ENCODE measurements at regions not wholly inside any gene's neighbourhood (a gene's known extent, or its start where the extent isn't known, plus 50 kb on each side); places are given as distances from the start of the nearest gene placed in this dataset.

GRCh38 chr2:8391126-8391525 is 290.7 kb upstream of the ID2 start:
- intact Hi-C loops (cut with DNase I): no loop called here

GRCh38 chr2:8391584-8391983 is 290.3 kb upstream of the ID2 start:
- DNase-seq: no peak
- H3K36me3 ChIP-seq: no peaks in the 10 kb centered on the region
- intact Hi-C loops (cut with DNase I): no loop called here
- H3K9me3 ChIP-seq: no peaks in the 10 kb centered on the region
- 91 to 96% methylated on average over 3 of the region's 3 CpGs for WGBS, 2 donors
- H3K27ac ChIP-seq: no peak overlapping the region
- no peak overlapping the region for H3K4me3 ChIP-seq
- H3K27me3 ChIP-seq: no peaks in the 10 kb centered on the region
- no peak for TF ChIP-seq CTCF (IDR thresholded peaks at IDR 0.05)
- TF ChIP-seq POLR2AphosphoS5 (IDR thresholded peaks at IDR 0.05): no peak
- no peak for TF ChIP-seq POLR2A (IDR thresholded peaks at IDR 0.05)
- no peak for TF ChIP-seq EP300 (IDR thresholded peaks at IDR 0.05)
- no peaks in the 10 kb centered on the region for H3K4me1 ChIP-seq

More at GRCh38 chr2:8391126-8391525, 290.7 kb upstream of the ID2 start:
- TF ChIP-seq CTCF (IDR thresholded peaks at IDR 0.05) (no peak), POLR2AphosphoS5 (IDR thresholded peaks at IDR 0.05) (no peak), POLR2A (IDR thresholded peaks at IDR 0.05) (no peak), EP300 (IDR thresholded peaks at IDR 0.05) (no peak)
- H3K4me3 ChIP-seq: no peak overlapping the region
- WGBS, 2 donors: 93 to 95% methylated on average over 2 of the region's 2 CpGs
- no peaks in the 10 kb centered on the region for H3K9me3 ChIP-seq
- no peak overlapping the region for H3K27ac ChIP-seq
- H3K27me3 ChIP-seq: no peaks in the 10 kb centered on the region
- H3K4me1 ChIP-seq: no peaks in the 10 kb centered on the region
- DNase-seq: no peak
- no peaks in the 10 kb centered on the region for H3K36me3 ChIP-seq

- Histone ChIP-seq H3K9me3 (no peaks in the 10 kb centered on the region), H3K27me3 (no peaks in the 10 kb centered on the region), H3K4me1 (no peaks in the 10 kb centered on the region), H3K27ac (no peak overlapping the region), H3K36me3 (no peaks in the 10 kb centered on the region), H3K4me3 (no peak overlapping the region)
- intact Hi-C loops (cut with DNase I): no loop called here
- TF ChIP-seq POLR2AphosphoS5 (IDR thresholded peaks at IDR 0.05) (no peak), POLR2A (IDR thresholded peaks at IDR 0.05) (no peak), EP300 (IDR thresholded peaks at IDR 0.05) (no peak), CTCF (IDR thresholded peaks at IDR 0.05) (no peak)
- 96 to 97% methylated on average over 12 of the region's 12 CpGs for WGBS, 2 donors
- DNase-seq: no peak
Observed at GRCh38 chr2:8392098-8392866, 289.6 kb upstream of the ID2 start.

- intact Hi-C loops (cut with DNase I): no loop called here
- Histone ChIP-seq H3K27me3 (no peaks in the 10 kb centered on the region), H3K4me3 (no peak overlapping the region), H3K36me3 (no peaks in the 10 kb centered on the region), H3K9me3 (no peaks in the 10 kb centered on the region), H3K27ac (no peak overlapping the region), H3K4me1 (no peaks in the 10 kb centered on the region)
- no peak for DNase-seq
- TF ChIP-seq CTCF (IDR thresholded peaks at IDR 0.05) (no peak), POLR2AphosphoS5 (IDR thresholded peaks at IDR 0.05) (no peak), EP300 (IDR thresholded peaks at IDR 0.05) (no peak), POLR2A (IDR thresholded peaks at IDR 0.05) (no peak)
- 97 to 99% methylated on average over 6 of the region's 6 CpGs for WGBS, 2 donors
Observed at GRCh38 chr2:8393506-8393905, 288.4 kb upstream of the ID2 start.

- Histone ChIP-seq H3K27me3 (no peaks in the 10 kb centered on the region), H3K4me3 (no peak overlapping the region), H3K9me3 (no peaks in the 10 kb centered on the region), H3K27ac (no peak overlapping the region), H3K4me1 (no peaks in the 10 kb centered on the region), H3K36me3 (no peaks in the 10 kb centered on the region)
- DNase-seq: no peak
- intact Hi-C loops (cut with DNase I): no loop called here
- no peak for TF ChIP-seq POLR2A (IDR thresholded peaks at IDR 0.05)
- no peak for TF ChIP-seq EP300 (IDR thresholded peaks at IDR 0.05)
- TF ChIP-seq CTCF (IDR thresholded peaks at IDR 0.05): no peak
- no peak for TF ChIP-seq POLR2AphosphoS5 (IDR thresholded peaks at IDR 0.05)
- WGBS, 2 donors: 80 to 95% methylated on average over 5 of the region's 5 CpGs
Observed at GRCh38 chr2:8394131-8394530, 287.7 kb upstream of the ID2 start.
